NCI-H524 (cell line): ENCODE measurements at regions not wholly inside any gene's neighbourhood (a gene's known extent, or its start where the extent isn't known, plus 50 kb on each side); places are given as distances from the start of the nearest gene placed in this dataset.
A peak's percentile ranks its signal among the peaks of the same experiment; 100 is the strongest.
"Not testable (repeated sequence)": the region's sequence is repeated elsewhere in the genome, so short reads cannot be mapped to it uniquely, and the experiment has no call there.

Experiments used
- DNase-seq, 2 experiments: peaks; one replicate each; lab custom pipeline; 2025; lab: John Stamatoyannopoulos, UW

DNA sequence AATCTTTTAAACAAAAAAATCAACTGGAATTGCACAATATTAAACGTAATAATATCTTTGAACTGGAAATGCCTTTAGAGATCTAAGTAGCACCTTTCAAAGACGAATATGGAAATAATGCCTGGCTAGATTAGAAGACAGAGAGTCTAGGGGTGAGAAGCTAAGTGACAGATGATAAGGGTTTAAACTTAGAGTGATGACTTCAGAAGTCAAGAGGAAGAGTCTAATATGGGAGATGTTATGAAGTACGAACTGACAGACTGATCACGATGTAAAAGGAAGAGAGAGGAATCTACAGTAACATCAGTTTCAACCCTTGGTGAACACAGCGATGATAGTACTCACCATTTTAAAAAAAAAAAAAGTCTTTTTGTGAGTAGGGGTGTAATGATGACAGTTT lies 57.9 kb downstream of the HINT1 start:
- DNase-seq = no peak

DNA sequence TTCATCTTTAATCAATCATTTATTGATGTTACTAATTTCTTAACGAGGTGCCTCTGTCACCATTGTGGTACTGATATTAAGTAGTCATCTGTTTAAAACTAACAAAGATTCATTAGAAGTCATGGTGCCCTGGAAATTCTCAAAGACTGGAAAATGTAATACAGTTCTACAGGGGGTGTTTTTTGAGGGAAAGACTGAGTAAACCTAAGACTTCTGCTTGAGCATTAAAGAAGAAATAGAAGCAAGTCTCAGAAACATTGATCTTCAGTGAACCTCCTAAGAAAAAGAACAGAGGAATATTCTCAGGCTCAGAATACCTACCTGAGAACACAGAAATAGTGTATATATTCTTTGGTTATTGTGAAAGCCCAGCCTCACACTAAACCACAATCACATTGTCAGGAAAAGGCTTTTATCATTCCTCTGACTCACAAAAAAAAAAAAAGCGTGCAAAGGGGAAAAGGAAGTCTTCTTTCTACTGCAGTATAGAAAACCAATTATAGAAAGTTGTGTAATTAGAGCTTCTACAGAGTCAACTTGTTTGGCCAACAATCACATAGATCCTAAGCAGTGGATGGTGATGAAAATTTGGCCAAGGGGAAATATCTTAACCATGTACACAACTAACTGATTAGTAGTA lies 60.8 kb downstream of the HINT1 start:
- DNase-seq = no peak

DNA sequence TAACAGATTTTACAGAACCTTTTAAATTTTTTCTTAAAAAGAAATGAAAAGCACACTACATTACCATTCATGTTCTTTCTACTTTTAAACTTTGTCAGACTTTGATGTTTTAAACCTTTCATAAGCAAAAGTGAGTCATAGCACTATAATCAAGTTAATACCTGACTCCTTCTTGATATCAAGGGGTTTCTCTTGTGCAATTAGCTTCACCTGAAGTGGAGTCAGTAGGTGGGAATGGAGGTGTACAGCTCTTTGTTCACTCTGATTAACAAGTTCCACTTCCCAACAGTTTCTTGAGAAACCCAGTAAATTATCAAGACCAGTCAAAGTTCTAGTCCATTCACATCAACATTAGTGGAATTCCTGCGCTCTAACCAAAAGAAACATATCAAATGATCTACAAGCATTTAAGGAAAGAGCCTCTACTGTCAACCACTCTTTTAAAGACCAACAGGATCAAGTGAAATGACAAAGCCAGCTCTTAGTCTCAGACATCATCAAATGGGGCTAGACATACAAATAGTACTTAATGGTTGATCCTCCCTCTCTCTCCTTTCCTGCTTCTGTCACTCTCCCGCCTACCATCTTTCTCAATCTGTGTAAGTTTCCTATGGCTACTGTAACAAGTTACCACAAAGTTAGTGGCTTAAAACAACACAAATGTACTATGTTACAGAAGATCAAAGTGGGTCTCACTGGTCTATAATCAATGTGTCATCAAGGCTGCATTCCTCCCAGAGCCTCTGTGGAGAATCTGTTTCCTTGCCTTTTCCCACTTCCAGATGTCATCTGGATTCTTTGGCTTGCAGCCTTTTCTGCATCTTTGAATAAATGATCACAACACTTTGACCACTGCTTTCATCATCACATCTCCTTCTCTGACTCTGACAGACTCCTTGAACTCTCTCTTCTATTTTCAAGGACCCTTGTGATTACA lies 68.0 kb downstream of the HINT1 start:
- no peak for DNase-seq

DNA sequence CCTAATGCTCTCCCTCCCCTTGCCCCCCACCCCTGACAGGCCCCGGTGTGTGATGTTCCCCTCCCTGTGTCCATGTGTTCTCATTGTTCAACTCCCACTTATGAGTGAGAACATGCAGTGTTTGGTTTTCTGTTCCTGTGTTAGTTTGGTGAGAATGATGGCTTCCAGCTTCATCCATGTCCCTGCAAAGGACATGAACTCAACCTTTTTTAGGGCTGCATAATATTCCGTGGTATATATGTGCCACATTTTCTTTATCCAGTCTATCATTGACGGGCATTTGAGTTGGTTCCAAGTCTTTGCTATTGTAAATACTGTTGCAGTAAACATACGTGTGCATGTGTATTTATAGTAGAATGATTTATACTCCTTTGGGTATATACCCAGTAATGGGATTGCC lies 69.5 kb downstream of the HINT1 start:
- DNase-seq = not testable (repeated sequence)

DNA sequence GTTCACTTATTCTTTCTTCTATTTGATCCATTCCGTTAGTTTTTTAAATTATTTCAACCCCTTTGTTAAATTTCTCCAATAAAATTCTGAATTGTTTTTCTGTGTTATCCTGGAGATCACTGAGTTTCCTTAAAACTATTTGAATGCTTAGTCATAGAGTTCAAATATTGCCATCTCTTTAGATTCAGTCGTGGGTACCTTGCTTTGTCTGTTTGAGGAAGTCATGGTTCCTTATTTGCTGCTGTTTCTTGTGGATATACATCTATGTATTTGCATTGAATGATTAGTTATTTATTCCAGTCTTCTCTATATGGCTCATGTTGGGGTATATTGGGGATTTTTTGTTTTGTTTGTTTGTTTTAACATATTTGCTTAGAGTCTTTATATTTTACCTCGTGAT lies 80.6 kb downstream of the HINT1 start:
- no peak for DNase-seq

DNA sequence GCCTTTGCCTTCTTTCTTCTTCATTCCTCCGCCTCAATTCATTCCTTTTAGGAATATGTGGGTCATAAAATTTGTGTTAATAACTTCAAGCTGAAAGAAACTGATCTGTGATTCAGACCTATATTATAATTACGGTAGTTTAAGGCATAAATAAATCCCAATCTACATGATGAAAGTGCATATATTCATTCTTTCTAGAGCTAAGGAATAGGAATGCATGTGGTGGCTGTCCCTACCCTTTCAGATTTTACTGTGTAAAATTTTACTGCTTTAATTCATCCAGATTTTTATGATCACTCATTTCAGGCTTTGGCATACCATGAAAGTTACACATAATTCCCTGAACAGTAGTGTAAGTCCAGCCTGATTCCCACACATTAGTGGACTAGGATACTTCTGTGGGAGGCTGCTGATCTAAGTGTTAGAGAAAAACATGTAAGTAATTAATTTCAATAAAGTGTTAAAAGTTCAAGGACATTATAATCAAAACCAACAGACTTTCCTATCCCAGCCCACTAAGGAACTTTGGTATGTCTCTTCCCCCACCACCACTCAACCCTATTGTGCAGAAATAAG lies 83.1 kb downstream of the HINT1 start:
- DNase-seq = no peak

DNA sequence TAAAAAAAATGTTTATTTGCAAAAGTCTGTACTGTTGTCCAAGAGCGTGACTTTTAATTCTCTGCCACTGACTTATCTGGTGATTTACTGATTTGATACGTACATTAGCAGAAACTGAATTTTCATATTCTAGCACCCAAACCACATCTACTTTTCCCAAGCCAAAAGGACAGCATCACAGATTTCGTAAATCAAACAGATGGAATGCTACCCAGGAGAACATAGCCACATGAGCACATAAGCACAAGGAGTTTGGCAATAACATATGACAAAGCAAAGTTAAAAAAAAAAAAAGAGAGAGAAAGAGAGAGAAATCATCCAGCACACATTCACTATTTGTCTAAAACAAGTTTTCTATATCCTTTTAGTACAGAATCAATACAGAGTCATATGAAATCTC lies 83.7 kb downstream of the HINT1 start:
- DNase-seq = no peak

DNA sequence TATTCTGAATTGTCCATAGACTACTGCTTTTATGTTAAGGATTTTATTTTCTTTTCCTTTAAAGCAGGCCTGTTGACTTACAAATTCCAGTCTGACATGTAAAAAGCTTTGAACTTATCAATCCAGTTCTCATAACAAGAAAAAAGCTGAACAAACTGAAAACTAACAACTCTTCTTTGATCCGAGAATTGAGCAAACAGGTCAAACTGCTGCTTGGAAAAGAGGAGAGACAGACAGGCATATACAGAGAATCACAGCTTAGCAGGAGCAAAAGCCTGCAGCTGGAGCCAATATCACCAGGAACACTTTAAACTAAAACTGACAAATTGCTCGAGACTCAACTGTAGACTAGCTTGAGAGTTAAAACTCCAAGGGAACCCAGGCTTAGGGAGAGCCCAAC lies 85.8 kb downstream of the HINT1 start:
- DNase-seq = no peak

DNA sequence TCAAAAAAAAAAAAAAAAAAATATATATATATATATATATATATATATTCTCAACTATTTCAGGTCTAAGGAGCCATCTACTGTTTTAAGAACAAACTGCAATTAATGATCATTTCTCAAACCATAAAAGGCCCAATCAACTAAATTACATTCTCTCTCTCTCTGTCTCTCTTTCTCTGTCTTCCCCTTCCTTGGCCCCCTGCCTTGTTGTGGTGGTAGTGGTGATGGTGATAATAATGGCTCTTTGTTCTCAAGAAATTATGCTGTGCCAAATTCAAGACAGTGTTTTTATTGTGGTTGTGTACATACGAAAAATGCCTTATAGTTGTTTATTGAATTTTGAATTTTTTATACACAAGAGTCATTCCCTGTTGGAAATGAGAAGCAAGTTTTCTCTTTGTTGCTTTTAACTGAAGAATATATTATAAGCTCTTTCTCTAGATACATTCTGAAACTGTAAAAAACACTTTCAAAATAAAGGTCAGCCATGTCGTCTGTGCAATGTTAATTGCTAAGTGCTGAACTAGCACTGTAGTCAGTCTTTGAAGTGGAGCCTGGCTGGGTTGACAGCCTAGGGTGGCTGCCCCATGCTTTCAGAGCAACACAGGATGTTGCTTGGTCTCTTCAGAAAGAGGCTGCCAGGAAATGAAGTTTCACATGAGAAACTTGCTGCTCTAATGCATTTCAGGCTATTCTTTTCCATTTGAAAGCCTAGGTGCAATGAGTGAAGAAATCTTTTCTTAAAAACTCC lies 96.0 kb downstream of the HINT1 start:
- no peak for DNase-seq

DNA sequence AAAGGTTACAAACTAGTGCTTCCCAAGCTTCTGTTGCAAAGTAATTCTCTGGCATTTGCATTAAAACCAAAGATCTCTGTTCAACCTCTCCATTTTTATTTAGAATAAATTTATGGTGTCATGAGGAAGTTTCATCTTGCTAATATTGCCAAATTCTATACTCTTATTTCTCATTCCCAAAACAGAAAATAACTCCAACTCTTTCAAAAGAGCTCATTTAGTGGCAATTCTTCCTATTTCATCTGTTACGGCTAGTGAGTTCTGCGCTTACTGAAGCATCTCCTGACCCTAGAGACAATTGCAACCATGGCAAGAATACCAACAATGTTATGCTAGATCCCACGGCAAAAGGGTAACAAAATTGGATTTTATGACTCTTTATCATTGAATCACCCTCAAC lies 97.0 kb downstream of the HINT1 start:
- DNase-seq = no peak

DNA sequence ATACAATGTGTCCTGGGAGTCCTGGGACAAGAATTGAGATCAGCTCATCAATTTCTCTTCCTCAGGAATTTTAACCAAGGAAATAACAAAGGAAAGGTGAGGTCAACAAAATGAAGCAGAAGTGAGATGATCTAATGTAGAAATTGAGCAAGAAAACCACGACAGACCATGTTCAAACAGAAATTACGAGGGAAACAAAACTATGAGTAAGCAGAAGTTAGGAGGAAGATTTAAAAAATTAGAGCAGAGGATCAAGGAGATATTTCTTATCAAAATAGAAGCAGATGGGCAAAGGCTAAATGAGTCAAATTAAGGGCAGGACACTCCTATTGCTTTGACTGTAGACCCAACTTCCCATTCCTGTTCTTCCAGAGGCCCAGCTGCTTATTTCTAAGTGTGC lies 97.4 kb downstream of the HINT1 start:
- no peak for DNase-seq

DNA sequence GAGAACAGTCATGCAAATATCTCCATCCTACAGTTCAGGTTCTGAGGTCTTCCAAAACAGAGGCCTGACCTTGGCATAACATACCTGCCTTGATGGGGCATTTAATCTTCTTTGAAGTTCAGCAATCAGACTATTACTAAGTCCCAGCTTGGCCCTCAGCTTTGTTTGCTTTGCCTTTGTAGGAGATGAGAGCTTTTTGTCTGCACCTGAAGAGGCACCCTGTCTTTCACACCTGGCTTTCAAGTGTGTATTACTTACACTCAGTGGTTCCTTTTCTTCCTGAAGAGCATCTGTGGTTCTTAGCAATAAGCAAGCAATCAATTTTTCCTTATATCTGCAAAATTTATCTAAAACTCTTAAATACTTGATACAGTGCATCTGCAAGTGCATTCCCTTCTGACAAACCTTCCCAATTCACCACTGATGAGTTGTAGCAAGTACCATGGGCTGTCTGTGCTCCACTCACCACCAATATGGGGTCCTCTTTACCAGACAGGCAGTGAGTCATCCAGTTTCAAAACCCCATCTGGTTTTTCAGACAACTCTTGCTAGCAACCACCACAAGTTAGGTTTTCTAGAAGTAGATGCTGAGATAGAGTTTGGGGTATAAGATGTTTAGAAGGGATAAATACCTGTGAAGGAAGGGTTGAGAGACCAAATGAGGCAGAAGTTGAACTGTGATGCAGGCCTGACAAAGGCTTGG lies 100.2 kb downstream of the HINT1 start:
- no peak for DNase-seq

DNA sequence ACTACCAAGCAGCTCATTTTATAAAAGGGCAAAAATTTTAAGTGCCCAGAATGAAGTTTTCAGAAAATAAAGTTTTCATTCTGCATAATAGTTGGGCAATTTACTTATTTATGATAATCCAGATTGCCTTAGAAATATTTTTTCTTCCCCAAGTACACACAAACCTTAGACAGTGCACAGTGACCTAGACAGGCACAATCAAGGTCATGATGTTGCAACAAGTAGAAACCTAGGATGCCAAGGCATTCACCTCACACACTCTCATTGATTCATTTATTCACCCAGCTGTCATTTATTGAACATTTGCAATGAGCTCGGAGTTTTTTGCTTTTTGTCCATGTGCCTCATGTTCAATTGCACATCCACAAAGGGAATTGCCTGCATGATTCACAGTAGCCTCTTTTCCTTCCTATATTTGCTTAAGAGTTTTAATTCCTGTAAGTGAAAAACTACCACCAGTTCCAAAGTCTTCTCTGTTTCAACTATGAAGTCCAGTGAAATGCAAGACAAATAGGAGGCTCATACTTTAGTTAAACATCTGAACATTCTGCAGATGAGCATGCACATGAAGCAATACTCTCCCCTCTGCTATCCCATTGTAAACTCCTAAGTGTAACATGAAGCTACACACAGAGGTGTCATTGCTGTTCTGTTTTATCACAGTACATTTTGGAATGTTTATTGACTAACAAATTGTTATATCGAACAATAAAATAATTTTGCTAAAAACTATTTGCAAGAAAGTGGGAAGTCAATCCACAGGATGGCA lies 122.9 kb downstream of the HINT1 start:
- DNase-seq = no peak

DNA sequence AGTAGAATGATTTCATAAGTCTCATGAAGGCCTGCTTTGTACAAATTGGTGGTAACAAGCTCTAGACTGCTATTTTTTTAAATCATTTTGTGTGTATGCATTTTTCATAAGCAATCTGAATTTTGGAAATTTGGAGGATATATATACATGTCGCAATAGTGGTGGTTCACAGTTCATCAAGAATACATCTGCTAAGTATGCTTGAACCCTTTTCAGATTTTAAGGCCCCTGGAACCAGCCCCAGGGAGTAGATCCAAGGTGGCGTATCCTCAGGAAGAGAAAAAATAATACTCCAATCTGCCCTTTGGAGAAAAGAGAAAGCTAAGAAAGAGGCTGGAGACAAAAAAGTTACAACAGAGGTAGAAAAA lies 141.6 kb downstream of the HINT1 start:
- DNase-seq = no peak

DNA sequence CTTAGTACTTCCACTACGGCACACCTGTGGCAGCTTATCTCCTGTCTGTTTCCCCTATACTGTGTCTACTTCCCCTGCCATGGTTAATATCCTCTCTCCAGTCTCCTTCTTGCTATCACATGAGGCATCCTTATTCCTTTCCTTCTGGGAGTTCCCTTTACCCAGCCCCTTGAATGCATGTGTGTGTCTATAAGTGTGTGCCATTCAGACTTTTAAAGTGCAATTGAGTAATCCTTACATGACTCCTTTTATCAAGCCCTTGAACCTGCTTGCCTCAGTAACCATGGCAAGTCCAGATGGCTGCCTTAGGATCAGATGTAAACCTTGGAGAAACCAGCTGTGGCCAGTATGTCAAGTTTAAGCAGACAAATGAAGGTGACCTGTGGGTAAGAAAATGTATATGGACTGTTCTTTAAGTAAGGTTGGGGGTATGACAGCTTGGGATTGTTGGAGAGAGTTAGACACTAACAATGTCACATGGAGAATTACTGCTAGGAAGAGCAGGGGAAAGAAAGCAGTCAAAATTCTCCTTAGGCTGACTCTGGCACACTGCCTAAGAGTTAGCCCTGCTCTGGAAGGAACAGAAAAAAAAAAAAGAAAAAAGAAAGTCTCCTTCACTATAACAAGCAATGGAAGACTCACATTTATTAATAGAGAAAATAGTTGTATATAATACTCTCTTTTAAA lies 142.1 kb downstream of the HINT1 start:
- DNase-seq = peak; percentile 68 to 85

DNA sequence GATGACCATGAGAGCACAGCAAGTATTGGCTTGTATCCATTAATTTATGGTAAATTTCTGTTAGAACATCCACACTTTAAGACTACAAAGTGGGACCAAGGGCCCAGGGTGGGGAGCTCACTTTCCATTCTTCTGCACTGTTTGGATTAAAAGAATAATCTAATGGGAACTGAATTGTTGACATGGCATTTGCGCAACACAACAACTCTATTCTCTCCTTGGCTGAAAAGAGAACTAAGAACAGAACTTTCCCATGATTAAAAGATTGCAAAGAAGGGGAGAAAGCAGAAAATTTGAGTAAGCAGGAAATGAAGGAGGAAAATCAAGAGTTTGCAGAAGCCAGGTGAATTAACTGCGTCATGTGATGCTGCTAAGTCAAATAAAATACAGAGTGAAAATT lies 143.4 kb downstream of the HINT1 start:
- no peak for DNase-seq

DNA sequence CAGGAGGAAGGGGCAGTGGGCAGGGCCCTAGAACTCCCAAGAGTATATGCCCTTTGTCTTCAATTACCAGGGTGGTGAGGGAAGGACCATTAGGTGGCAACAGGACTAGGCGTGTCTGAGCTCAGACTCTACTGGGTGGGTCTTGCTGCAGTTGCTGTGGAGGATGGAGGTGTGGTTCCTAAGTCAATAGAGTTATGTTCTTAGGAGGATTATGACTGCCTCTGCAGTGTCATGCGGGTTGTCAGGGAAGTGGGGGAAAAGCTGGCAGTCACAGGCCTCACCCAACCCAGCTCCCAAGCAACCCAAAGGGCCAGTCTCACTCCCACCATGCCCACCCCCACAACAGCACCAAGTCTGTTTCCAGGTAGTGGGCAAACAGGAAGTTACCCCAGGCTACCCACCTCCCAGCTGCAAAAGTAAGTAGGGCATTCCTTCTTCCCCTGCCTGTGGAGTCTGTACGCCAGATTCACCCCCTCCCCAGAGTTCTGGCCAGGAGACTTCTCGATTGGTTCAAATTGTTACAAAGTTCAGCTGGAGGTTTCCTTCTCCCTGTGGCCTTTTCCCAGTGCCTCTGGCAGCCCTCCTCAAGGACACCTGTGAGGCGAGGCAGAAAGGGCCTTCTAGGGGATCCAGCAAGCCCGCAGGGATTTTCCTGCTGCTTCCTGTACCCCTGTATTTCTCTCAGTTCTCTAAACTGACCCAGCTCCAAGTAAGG lies 145.3 kb downstream of the HINT1 start:
- DNase-seq = no peak

DNA sequence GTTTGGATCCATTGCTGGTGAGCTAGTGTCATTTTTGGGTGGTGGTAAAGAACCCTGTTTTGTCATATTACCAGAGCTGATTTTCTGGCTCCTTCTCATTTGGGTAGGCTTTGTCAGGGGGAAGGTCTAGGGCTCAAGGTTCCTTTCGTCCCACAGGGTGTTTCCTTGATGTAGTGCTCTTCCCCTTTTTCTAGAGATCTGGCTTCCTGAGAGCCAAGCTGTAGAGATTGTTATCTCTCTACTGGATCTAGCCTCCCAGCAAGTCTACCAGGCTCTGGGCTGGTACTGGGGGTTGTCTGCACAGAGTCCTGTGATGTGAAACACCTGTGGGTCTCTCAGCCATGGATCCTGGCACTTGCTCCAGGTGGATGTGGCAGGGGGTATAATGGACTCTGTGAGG lies 145.9 kb downstream of the HINT1 start:
- DNase-seq = no peak

DNA sequence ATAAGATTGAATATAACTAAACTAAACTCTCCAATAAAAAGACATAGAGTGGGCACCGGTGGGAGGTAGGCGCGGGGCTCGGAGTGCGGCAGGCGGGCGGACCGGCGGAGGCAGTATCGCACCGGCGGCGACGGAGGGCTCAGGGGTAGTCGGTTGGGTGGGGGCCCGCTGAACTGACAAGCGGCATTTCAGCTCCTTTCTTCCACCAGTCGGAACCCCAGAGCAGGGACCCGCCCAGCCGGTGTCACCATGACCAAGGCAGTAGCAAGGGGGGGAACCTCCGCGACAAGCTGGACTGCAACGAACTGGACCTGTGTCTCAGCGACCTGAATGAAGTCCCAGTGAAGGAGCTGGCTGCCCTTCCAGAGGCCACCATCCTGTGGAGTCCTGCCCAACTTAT lies 156.7 kb downstream of the HINT1 start:
- no peak for DNase-seq
